GM12878 (cell line): ENCODE measurements at regions not wholly inside any gene's neighbourhood (a gene's known extent, or its start where the extent isn't known, plus 50 kb on each side); places are given as distances from the start of the nearest gene placed in this dataset.

Experiments used
- KLF5 ChIP-seq: fragments of 450-650 bp; IDR thresholded peaks from 2 replicates; pipeline ENCODE4 v1.6.1; 2014; ENCODE audit warnings: mild to moderate bottlenecking; ENCODE audit not compliant: partially characterized antibody
- MTA2 ChIP-seq: fragments of 450-650 bp; IDR thresholded peaks from 2 replicates; pipeline ENCODE4 v1.6.1; 2016; ENCODE audit warnings: low read depth, mild to moderate bottlenecking, moderate library complexity
- RUNX3 ChIP-seq: IDR thresholded peaks from 2 replicates; pipeline ENCODE4 v1.6.1; 2012; ENCODE audit warnings: low read length, inconsistent platforms
- SMC3 ChIP-seq: IDR thresholded peaks from 2 replicates; pipeline ENCODE4 v1.6.1; 2011; ENCODE audit warnings: low read length, improper control_type of control experiment, borderline replicate concordance
- SPI1 ChIP-seq: IDR thresholded peaks from 2 replicates; pipeline ENCODE4 v1.6.1; 2011; ENCODE audit warnings: low read depth, mild to moderate bottlenecking, low read length, moderate library complexity, borderline replicate concordance; ENCODE audit not compliant: insufficient read depth
- TCF12 ChIP-seq: IDR thresholded peaks from 2 replicates; pipeline ENCODE4 v1.6.1; 2011; ENCODE audit warnings: low read depth, mild to moderate bottlenecking, low read length
- YY1 ChIP-seq: IDR thresholded peaks from 2 replicates; pipeline ENCODE4 v1.6.1; 2011; ENCODE audit warnings: low read depth, mild to moderate bottlenecking, low read length
- TF ChIP-seq, protein P1 (sequence below): fragments of 450-650 bp; IDR thresholded peaks from 2 replicates; pipeline ENCODE4 v1.6.1; 2017; ENCODE audit warnings: mild to moderate bottlenecking, moderate library complexity

GRCh38 chr11:45424411-45425180 is 138.5 kb upstream of the SYT13 start (continued):
- TF ChIP-seq SPI1 (no peak), TCF12 (no peak), RUNX3 (no peak), KLF5 (no peak), SMC3 (no peak), YY1 (no peak), MTA2 (no peak)
- TF ChIP-seq, protein P1, sequence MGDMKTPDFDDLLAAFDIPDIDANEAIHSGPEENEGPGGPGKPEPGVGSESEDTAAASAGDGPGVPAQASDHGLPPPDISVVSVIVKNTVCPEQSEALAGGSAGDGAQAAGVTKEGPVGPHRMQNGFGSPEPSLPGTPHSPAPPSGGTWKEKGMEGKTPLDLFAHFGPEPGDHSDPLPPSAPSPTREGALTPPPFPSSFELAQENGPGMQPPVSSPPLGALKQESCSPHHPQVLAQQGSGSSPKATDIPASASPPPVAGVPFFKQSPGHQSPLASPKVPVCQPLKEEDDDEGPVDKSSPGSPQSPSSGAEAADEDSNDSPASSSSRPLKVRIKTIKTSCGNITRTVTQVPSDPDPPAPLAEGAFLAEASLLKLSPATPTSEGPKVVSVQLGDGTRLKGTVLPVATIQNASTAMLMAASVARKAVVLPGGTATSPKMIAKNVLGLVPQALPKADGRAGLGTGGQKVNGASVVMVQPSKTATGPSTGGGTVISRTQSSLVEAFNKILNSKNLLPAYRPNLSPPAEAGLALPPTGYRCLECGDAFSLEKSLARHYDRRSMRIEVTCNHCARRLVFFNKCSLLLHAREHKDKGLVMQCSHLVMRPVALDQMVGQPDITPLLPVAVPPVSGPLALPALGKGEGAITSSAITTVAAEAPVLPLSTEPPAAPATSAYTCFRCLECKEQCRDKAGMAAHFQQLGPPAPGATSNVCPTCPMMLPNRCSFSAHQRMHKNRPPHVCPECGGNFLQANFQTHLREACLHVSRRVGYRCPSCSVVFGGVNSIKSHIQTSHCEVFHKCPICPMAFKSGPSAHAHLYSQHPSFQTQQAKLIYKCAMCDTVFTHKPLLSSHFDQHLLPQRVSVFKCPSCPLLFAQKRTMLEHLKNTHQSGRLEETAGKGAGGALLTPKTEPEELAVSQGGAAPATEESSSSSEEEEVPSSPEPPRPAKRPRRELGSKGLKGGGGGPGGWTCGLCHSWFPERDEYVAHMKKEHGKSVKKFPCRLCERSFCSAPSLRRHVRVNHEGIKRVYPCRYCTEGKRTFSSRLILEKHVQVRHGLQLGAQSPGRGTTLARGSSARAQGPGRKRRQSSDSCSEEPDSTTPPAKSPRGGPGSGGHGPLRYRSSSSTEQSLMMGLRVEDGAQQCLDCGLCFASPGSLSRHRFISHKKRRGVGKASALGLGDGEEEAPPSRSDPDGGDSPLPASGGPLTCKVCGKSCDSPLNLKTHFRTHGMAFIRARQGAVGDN = no peak
- TF ChIP-seq, all 136 proteins: peak for 0
